HepG2 (cell line): ENCODE measurements at regions not wholly inside any gene's neighbourhood (a gene's known extent, or its start where the extent isn't known, plus 50 kb on each side); places are given as distances from the start of the nearest gene placed in this dataset.

Experiments used
- ATAC-seq: fragments of 200-7000 bp; cut with Tn5 transposase; 3 replicates; pipeline ENCODE4 v1.9.1; 2020; ENCODE audit warnings: mild to moderate bottlenecking, moderate library complexity
- BruUV-seq: library from RNA; stranded (reverse); fragments of 400-500 nt; replicated peaks from 2 replicates; lab custom pipeline; 2021; lab: Mats Ljungman, UMichigan
- CTCF ChIA-PET: fragments of 300-600 bp; formaldehyde crosslinking; extraction: SDS; loops from one replicate; lab custom pipeline; 2021; ENCODE audit warnings: low total read pairs, inconsistent platforms, low intra/inter-chr PET ratio; lab: Yijun Ruan, JAX
- POLR2A ChIA-PET: fragments of 350-600 bp; sonication (Branson Sonifier 250); formaldehyde crosslinking; loops from one replicate; lab custom pipeline; 2020; ENCODE audit warnings: antibody characterized with exemption, inconsistent platforms; lab: Yijun Ruan, JAX
- DNase-seq: peaks from one replicate; pipeline ENCODE4 v3.0.0-alpha.2; 2015; ENCODE audit warnings: low spot score
- FAIRE-seq: peaks from 3 replicates; lab custom pipeline; 2011; peaks lifted over from hg19 to GRCh38; lab: Jason Lieb, UNC
- H2AFZ ChIP-seq: one replicate; pipeline ENCODE4 v1.6.1; 2011; ENCODE audit warnings: low read length, inconsistent platforms
- H3K27ac ChIP-seq: fragments of 300-600 bp; 3 replicates; pipeline ENCODE4 v1.8.0; 2011; ENCODE audit warnings: mixed run types, mild to moderate bottlenecking, mixed read lengths, low read length, inconsistent platforms; ENCODE audit not compliant: insufficient read depth; ENCODE audit errors: extremely low read length
- H3K27me3 ChIP-seq, 2 experiments: fragments of 200-600 bp in 1 of 2; 2 replicates in 1 of 2; 3 replicates in 1 of 2; pipeline versions ENCODE4 v1.6.0 to v1.8.0; 2011; ENCODE audit warnings: low read length in 2 of 2, mild to moderate bottlenecking in 2 of 2, moderate library complexity in 2 of 2, inconsistent platforms in 1 of 2; ENCODE audit not compliant: insufficient read depth in 2 of 2, control insufficient read depth in 1 of 2
- H3K36me3 ChIP-seq, 2 experiments: fragments of 200-600 bp in 1 of 2; replicated peaks in 1 of 2; 2 replicates in 1 of 2; 3 replicates in 1 of 2; pipeline versions ENCODE4 v1.5.1 to v1.8.0; 2011; ENCODE audit warnings: low read length in 2 of 2, inconsistent platforms in 1 of 2; ENCODE audit not compliant: insufficient read depth in 2 of 2, control insufficient read depth in 1 of 2
- H3K4me1 ChIP-seq: 2 replicates; pipeline ENCODE4 v1.5.1; 2012; ENCODE audit warnings: low read length, inconsistent platforms; ENCODE audit not compliant: insufficient read depth
- H3K4me2 ChIP-seq: 2 replicates; pipeline ENCODE4 v1.6.0; 2011; ENCODE audit warnings: low read depth, low read length, inconsistent platforms
- H3K4me3 ChIP-seq, 3 experiments: fragments of 200-600 bp in 1 of 3; sonication (generic), shearing (Covaris generic) in 1 of 3; replicated peaks in 1 of 3; 2 replicates each; pipeline ENCODE4 v1.5.1; 2011 to 2016; ENCODE audit warnings: low read length in 3 of 3, inconsistent platforms in 2 of 3, low read depth in 2 of 3, mild to moderate bottlenecking in 2 of 3, control low read depth in 1 of 3, mixed read lengths in 1 of 3; ENCODE audit not compliant: insufficient read depth in 1 of 3
- H3K79me2 ChIP-seq: one replicate; pipeline ENCODE4 v1.6.1; 2011; ENCODE audit warnings: low read length, inconsistent platforms; ENCODE audit not compliant: insufficient read depth
- H3K9ac ChIP-seq: 2 replicates; pipeline ENCODE4 v1.6.0; 2011; ENCODE audit warnings: mild to moderate bottlenecking, low read depth, low read length, inconsistent platforms; ENCODE audit not compliant: insufficient read depth
- H3K9me3 ChIP-seq: 2 replicates; pipeline ENCODE4 v1.5.1; 2012; ENCODE audit warnings: mild to moderate bottlenecking, low read length
- H4K20me1 ChIP-seq: 2 replicates; pipeline ENCODE4 v1.6.0; 2011; ENCODE audit warnings: inconsistent platforms, mild to moderate bottlenecking, low read length, moderate library complexity; ENCODE audit not compliant: insufficient read depth
- BHLHE40 ChIP-seq: IDR thresholded peaks from 2 replicates; pipeline ENCODE4 v1.6.1; 2011; ENCODE audit warnings: low read length, improper control_type of control experiment
- FOXO4 ChIP-seq: sonication (generic); formaldehyde crosslinking; conservative IDR thresholded peaks from 2 replicates; pipeline ENCODE4 v1.8.1; 2023; ENCODE audit warnings: missing genetic modification reagents
- GZF1 ChIP-seq: sonication (generic); formaldehyde crosslinking; IDR thresholded peaks from 2 replicates; pipeline ENCODE4 v1.5.1; 2020; ENCODE audit warnings: mild to moderate bottlenecking, missing genetic modification reagents
- MIER2 ChIP-seq: IDR thresholded peaks from 2 replicates; pipeline ENCODE4 v1.6.1; 2016; ENCODE audit warnings: missing biosample characterization, missing genetic modification reagents
- RELA ChIP-seq: sonication (generic); formaldehyde crosslinking; IDR thresholded peaks from 2 replicates; pipeline ENCODE4 v1.4.0; 2020; ENCODE audit warnings: missing genetic modification reagents
- WGBS: methylation state at CpG from one replicate; pipeline ENCODE4 v1.1.6; 2017; ENCODE audit warnings: low lambda C conversion rate; 5-methylcytosine and 5-hydroxymethylcytosine counted together
- in situ Hi-C: cut with HindIII; loops from 2 replicates; pipeline ENCODE4 v1.10.0; 2017; ENCODE audit warnings: low pct_unique_long_range_greater_than_20kb; ENCODE audit not compliant: extremely low pct_ligation_motif_present
- intact Hi-C: fragments of 100-400 bp; cut with micrococcal nuclease; formaldehyde crosslinking; loops from one replicate; pipeline ENCODE4 v1.10.0; 2022; ENCODE audit not compliant: unreplicated experiment
- TF ChIP-seq, protein P1 (sequence below): sonication (generic); formaldehyde crosslinking; IDR thresholded peaks from 2 replicates; pipeline ENCODE4 v1.5.0; 2020; ENCODE audit warnings: missing genetic modification reagents
- TF ChIP-seq, protein P2 (sequence below): IDR thresholded peaks from 2 replicates; pipeline ENCODE4 v1.6.1; 2016; ENCODE audit warnings: missing compliant biosample characterization, missing genetic modification reagents, borderline replicate concordance

GRCh38 chr6:80636689-80637088, 530.2 kb downstream of the BCKDHB start:
- no peak overlapping the region for H3K4me3 ChIP-seq
- H3K79me2 ChIP-seq, result no peaks in the 10 kb centered on the region
- CTCF ChIA-PET, result no interaction called here
- H2AFZ ChIP-seq, result no peak overlapping the region
- 0% methylated on average over 1 of the region's 1 CpG for WGBS
- H3K27ac ChIP-seq, result no peak overlapping the region
- H4K20me1 ChIP-seq, result no peaks in the 10 kb centered on the region
- intact Hi-C loops, result no loop called here
- no peak for FAIRE-seq
- no peaks in the 10 kb centered on the region for H3K36me3 ChIP-seq
- BruUV-seq, result no TSS peak
- H3K27me3 ChIP-seq, result no peaks in the 10 kb centered on the region
- H3K9me3 ChIP-seq, result no peaks in the 10 kb centered on the region
- TF ChIP-seq GZF1 (CRISPR knock-in tag) (no peak), MIER2 (CRISPR knock-in tag) (no peak), RELA (CRISPR knock-in tag) (no peak), BHLHE40 (no peak), FOXO4 (CRISPR knock-in tag) (no peak)
- TF ChIP-seq, protein P1, sequence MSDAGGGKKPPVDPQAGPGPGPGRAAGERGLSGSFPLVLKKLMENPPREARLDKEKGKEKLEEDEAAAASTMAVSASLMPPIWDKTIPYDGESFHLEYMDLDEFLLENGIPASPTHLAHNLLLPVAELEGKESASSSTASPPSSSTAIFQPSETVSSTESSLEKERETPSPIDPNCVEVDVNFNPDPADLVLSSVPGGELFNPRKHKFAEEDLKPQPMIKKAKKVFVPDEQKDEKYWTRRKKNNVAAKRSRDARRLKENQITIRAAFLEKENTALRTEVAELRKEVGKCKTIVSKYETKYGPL, result no peak
- TF ChIP-seq, protein P2, sequence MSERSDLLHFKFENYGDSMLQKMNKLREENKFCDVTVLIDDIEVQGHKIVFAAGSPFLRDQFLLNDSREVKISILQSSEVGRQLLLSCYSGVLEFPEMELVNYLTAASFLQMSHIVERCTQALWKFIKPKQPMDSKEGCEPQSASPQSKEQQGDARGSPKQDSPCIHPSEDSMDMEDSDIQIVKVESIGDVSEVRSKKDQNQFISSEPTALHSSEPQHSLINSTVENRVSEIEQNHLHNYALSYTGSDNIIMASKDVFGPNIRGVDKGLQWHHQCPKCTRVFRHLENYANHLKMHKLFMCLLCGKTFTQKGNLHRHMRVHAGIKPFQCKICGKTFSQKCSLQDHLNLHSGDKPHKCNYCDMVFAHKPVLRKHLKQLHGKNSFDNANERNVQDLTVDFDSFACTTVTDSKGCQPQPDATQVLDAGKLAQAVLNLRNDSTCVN (CRISPR knock-in tag), result no peak
- H3K9ac ChIP-seq, result no peak overlapping the region
- H3K4me1 ChIP-seq, result no peaks in the 10 kb centered on the region
- no peak for ATAC-seq
- no peak overlapping the region for H3K4me2 ChIP-seq
- POLR2A ChIA-PET, result no interaction called here
- in situ Hi-C loops, result no loop called here
- DNase-seq, result no peak
